ENCODE measurements at regions not wholly inside any gene's neighbourhood (a gene's known extent, or its start where the extent isn't known, plus 50 kb on each side); places are given as distances from the start of the nearest gene placed in this dataset.

DNA sequence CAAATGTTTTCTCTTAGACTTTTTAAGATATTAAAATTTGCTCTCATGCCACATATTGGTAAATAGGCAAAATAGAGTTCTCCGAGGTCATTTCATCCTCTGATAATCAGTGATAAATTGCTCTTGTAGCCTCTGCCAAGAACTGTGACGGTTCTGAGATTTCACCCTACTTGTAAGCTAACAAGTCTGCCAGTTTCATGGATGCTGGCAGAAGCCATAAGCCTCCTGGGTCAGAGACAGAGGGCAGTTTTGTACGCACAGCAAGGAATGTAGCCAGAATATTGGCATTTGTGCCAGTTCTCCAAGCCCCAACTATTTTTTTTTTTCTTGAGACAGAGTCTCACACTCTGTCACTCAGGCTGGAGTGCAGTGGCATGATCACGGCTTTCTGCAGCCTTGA, 945.0 kb upstream of the WWC1 start:
- no peak overlapping the region for H3K4me3 ChIP-seq
- H3K27ac ChIP-seq, result no peak overlapping the region
- H3K9me3 ChIP-seq, result no peaks in the 10 kb centered on the region
- WGBS, 5 donors, result 65 to 80% (median 69%) methylated on average over 4 of the region's 4 CpGs
- H3K36me3 ChIP-seq, result no peaks in the 10 kb centered on the region
- H3K27me3 ChIP-seq (replicated peaks in 1 of 7), result no peaks in the 10 kb centered on the region
- no peak for DNase-seq
- TF ChIP-seq POLR2A (IDR thresholded peaks at IDR 0.05) (no peak), CTCF (IDR thresholded peaks at IDR 0.05 in 8 of 11, conservative IDR thresholded peaks at IDR 0.05 in 3 of 11) (no peak), POLR2AphosphoS5 (IDR thresholded peaks at IDR 0.05) (no peak)
- intact Hi-C loops (cut with DNase I; ENCODE audit: low total_unique reads), result no loop called here
- no peaks in the 10 kb centered on the region for H3K4me1 ChIP-seq

- Histone ChIP-seq H3K27me3 (replicated peaks in 1 of 7) (no peaks in the 10 kb centered on the region), H3K27ac (no peak overlapping the region), H3K4me1 (no peaks in the 10 kb centered on the region), H3K4me3 (no peak overlapping the region), H3K9me3 (no peaks in the 10 kb centered on the region), H3K36me3 (no peaks in the 10 kb centered on the region)
- DNase-seq, result no peak
- intact Hi-C loops (cut with DNase I; ENCODE audit: low total_unique reads), result no loop called here
- WGBS, 5 donors, result 83 to 92% (median 89%) methylated on average over 12 of the region's 12 CpGs
- no peak for TF ChIP-seq POLR2A (IDR thresholded peaks at IDR 0.05)
- TF ChIP-seq CTCF (IDR thresholded peaks at IDR 0.05 in 8 of 11, conservative IDR thresholded peaks at IDR 0.05 in 3 of 11), result no peak
- TF ChIP-seq POLR2AphosphoS5 (IDR thresholded peaks at IDR 0.05), result no peak
Observed at GRCh38 chr5:167348251-167348926, 943.1 kb upstream of the WWC1 start.

GRCh38 chr5:167348980-167349379, 942.5 kb upstream of the WWC1 start:
- Histone ChIP-seq H3K27me3 (replicated peaks in 1 of 7) (no peaks in the 10 kb centered on the region), H3K4me1 (no peaks in the 10 kb centered on the region), H3K27ac (no peak overlapping the region), H3K9me3 (no peaks in the 10 kb centered on the region), H3K4me3 (no peak overlapping the region), H3K36me3 (no peaks in the 10 kb centered on the region)
- no peak for TF ChIP-seq POLR2AphosphoS5 (IDR thresholded peaks at IDR 0.05)
- TF ChIP-seq CTCF (IDR thresholded peaks at IDR 0.05 in 8 of 11, conservative IDR thresholded peaks at IDR 0.05 in 3 of 11), result no peak
- no peak for TF ChIP-seq POLR2A (IDR thresholded peaks at IDR 0.05)
- intact Hi-C loops (cut with DNase I; ENCODE audit: low total_unique reads), result no loop called here
- 79 to 88% (median 83%) methylated on average over 3 of the region's 3 CpGs for WGBS, 5 donors
- no peak for DNase-seq

DNA sequence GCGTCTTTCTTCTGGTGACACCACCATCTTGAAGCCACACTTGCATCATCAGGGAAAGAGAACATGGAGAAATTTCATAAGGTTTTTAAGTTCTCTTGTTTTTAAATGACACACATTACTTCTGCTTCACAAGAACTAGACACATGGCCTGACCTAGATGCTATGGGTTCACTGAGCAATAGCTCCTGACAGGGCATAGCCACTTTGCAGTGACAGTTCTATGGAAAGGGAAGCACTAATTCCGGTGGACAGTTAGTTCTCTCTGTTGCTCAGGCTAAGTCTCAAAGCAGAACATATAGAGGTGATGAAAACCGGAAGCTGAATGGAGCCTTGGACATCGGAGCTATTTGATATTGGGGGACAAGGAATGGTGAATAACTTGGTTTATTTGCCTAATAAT, 940.1 kb upstream of the WWC1 start:
- WGBS, 5 donors, result 69 to 96% (median 94%) methylated on average over 4 of the region's 4 CpGs
- TF ChIP-seq POLR2AphosphoS5 (IDR thresholded peaks at IDR 0.05), result no peak
- no peak for TF ChIP-seq POLR2A (IDR thresholded peaks at IDR 0.05)
- TF ChIP-seq CTCF (IDR thresholded peaks at IDR 0.05 in 8 of 11, conservative IDR thresholded peaks at IDR 0.05 in 3 of 11), result no peak
- H3K4me1 ChIP-seq, result no peaks in the 10 kb centered on the region
- no peak for DNase-seq
- no peaks in the 10 kb centered on the region for H3K27me3 ChIP-seq (replicated peaks in 1 of 7)
- intact Hi-C loops (cut with DNase I; ENCODE audit: low total_unique reads), result no loop called here
- no peak overlapping the region for H3K27ac ChIP-seq
- no peaks in the 10 kb centered on the region for H3K9me3 ChIP-seq
- no peak overlapping the region for H3K4me3 ChIP-seq
- no peaks in the 10 kb centered on the region for H3K36me3 ChIP-seq
